ENCODE measurements at regions not wholly inside any gene's neighbourhood (a gene's known extent, or its start where the extent isn't known, plus 50 kb on each side); places are given as distances from the start of the nearest gene placed in this dataset.

DNA sequence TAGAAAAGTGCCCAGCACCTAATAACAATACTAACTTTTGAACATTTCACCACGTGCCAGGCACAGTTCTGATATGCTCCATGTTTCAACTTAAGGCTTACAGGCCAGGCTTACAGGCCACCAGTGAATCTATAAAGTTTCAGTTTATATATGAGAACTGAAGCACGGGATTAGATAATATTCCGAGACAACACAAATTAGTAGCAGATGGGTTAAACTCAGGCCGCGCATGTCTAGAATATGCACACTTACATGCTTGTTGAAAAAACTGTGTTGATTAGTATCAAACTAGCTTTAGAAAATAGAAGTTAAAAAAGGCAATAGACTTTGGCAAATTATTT is 587.9 kb downstream of the MTRR start:
- no peak for TF ChIP-seq CTCF (IDR thresholded peaks at IDR 0.05)
- TF ChIP-seq POLR2AphosphoS5 (IDR thresholded peaks at IDR 0.05) = no peak
- no peak for TF ChIP-seq POLR2A (IDR thresholded peaks at IDR 0.05)
